ENCODE measurements at regions not wholly inside any gene's neighbourhood (a gene's known extent, or its start where the extent isn't known, plus 50 kb on each side); places are given as distances from the start of the nearest gene placed in this dataset.

DNA sequence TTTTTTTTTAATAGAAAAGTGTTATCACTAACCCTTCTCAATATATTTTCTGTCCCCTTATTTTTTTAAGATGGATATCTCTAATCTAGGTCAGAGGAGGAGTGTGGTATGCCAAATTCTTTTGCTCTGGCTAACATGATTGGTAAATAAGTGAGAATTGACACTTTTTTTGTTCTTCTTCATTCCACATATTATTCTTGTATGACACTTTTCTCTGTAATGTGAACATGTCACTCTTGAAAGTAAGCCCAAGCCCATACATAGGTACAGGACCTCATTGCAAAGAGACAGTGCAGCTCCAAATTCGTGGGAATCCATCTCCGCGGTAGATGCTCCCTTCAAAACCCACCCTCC lies 142.5 kb upstream of the TCF21 start:
- no peak for DNase-seq (ENCODE audit: extremely low read depth, low read depth)

GRCh38 chr6:133748628-133749027 lies 140.3 kb upstream of the TCF21 start:
- TF ChIP-seq, protein P1, sequence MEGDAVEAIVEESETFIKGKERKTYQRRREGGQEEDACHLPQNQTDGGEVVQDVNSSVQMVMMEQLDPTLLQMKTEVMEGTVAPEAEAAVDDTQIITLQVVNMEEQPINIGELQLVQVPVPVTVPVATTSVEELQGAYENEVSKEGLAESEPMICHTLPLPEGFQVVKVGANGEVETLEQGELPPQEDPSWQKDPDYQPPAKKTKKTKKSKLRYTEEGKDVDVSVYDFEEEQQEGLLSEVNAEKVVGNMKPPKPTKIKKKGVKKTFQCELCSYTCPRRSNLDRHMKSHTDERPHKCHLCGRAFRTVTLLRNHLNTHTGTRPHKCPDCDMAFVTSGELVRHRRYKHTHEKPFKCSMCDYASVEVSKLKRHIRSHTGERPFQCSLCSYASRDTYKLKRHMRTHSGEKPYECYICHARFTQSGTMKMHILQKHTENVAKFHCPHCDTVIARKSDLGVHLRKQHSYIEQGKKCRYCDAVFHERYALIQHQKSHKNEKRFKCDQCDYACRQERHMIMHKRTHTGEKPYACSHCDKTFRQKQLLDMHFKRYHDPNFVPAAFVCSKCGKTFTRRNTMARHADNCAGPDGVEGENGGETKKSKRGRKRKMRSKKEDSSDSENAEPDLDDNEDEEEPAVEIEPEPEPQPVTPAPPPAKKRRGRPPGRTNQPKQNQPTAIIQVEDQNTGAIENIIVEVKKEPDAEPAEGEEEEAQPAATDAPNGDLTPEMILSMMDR (IDR thresholded peaks at IDR 0.05; ENCODE audit: low read depth, low read length), result no peak
- no peak for DNase-seq (ENCODE audit: extremely low read depth, low read depth)

More for the DNA sequence above, 142.5 kb upstream of the TCF21 start:
- TF ChIP-seq, protein P1 (IDR thresholded peaks at IDR 0.05; ENCODE audit: low read depth, low read length), result no peak

- DNase-seq (ENCODE audit: extremely low read depth, low read depth), result no peak
- TF ChIP-seq, protein P1 (IDR thresholded peaks at IDR 0.05; ENCODE audit: low read depth, low read length), result no peak
These were observed 139.5 kb upstream of the TCF21 start for GRCh38 chr6:133749427-133749826.

GRCh38 chr6:133752129-133752528 lies 136.8 kb upstream of the TCF21 start:
- no peak for DNase-seq (ENCODE audit: extremely low read depth, low read depth)
- TF ChIP-seq, protein P1 (IDR thresholded peaks at IDR 0.05; ENCODE audit: low read depth, low read length), result no peak

GRCh38 chr6:133753756-133754155 lies 135.2 kb upstream of the TCF21 start:
- TF ChIP-seq, protein P1 (IDR thresholded peaks at IDR 0.05; ENCODE audit: low read depth, low read length), result no peak
- DNase-seq (ENCODE audit: extremely low read depth, low read depth), result no peak

GRCh38 chr6:133754298-133754697 lies 134.6 kb upstream of the TCF21 start:
- TF ChIP-seq, protein P1 (IDR thresholded peaks at IDR 0.05; ENCODE audit: low read depth, low read length), result no peak
- no peak for DNase-seq (ENCODE audit: extremely low read depth, low read depth)

- TF ChIP-seq, protein P1 (IDR thresholded peaks at IDR 0.05; ENCODE audit: low read depth, low read length), result no peak
These were observed 132.7 kb upstream of the TCF21 start for GRCh38 chr6:133756078-133756695.

More at GRCh38 chr6:133756078-133756695, 132.7 kb upstream of the TCF21 start:
- no peak for DNase-seq (ENCODE audit: extremely low read depth, low read depth)

Measured in AG09319 (cell line).